Trophoblast cell (in vitro differentiated cells and primary cell): ENCODE measurements at regions not wholly inside any gene's neighbourhood (a gene's known extent, or its start where the extent isn't known, plus 50 kb on each side); places are given as distances from the start of the nearest gene placed in this dataset.

ENCODE experiments used
- DNase-seq, 2 donors: peaks; one replicate each; pipeline ENCODE4 v3.0.0-alpha.2; 2016
- H2AFZ ChIP-seq: 2 replicates; pipeline ENCODE4 v1.6.1; 2013; ENCODE audit warnings: low read length, moderate library complexity, mild to moderate bottlenecking; ENCODE audit not compliant: insufficient read depth, poor library complexity
- H2AK5ac ChIP-seq: 2 replicates; pipeline ENCODE4 v1.6.1; 2013; ENCODE audit warnings: mild to moderate bottlenecking, low read length
- H2BK120ac ChIP-seq: 2 replicates; pipeline ENCODE4 v1.6.1; 2013; ENCODE audit warnings: low read length, mild to moderate bottlenecking, moderate library complexity; ENCODE audit not compliant: insufficient read depth, poor library complexity
- H2BK12ac ChIP-seq: 2 replicates; pipeline ENCODE4 v1.6.1; 2013; ENCODE audit warnings: mild to moderate bottlenecking, low read length, moderate library complexity
- H2BK5ac ChIP-seq: 2 replicates; pipeline ENCODE4 v1.6.1; 2013; ENCODE audit warnings: low read length, low read depth, moderate library complexity, mild to moderate bottlenecking; ENCODE audit not compliant: poor library complexity
- H3K14ac ChIP-seq: 2 replicates; pipeline ENCODE4 v1.6.1; 2013; ENCODE audit warnings: mild to moderate bottlenecking, low read length
- H3K18ac ChIP-seq: 2 replicates; pipeline ENCODE4 v1.6.1; 2013; ENCODE audit warnings: mild to moderate bottlenecking, low read length
- H3K23ac ChIP-seq: 2 replicates; pipeline ENCODE4 v1.6.1; 2013; ENCODE audit warnings: low read length
- H3K27ac ChIP-seq: 2 replicates; pipeline ENCODE4 v1.5.1; 2013; ENCODE audit warnings: low read depth, mild to moderate bottlenecking, inconsistent platforms, low read length, moderate library complexity
- H3K27me3 ChIP-seq: 2 replicates; pipeline ENCODE4 v1.6.1; 2013; ENCODE audit warnings: inconsistent platforms, mild to moderate bottlenecking, low read length, moderate library complexity; ENCODE audit not compliant: insufficient read depth
- H3K36me3 ChIP-seq, 2 experiments: 1 replicate in 1 of 2; 2 replicates in 1 of 2; pipeline ENCODE4 v1.6.1; 2013; ENCODE audit warnings: low read length in 2 of 2, mild to moderate bottlenecking in 2 of 2, moderate library complexity in 1 of 2; ENCODE audit not compliant: insufficient read depth in 2 of 2, control insufficient read depth in 1 of 2
- H3K4ac ChIP-seq: 2 replicates; pipeline ENCODE4 v1.6.1; 2013; ENCODE audit warnings: low read depth, mild to moderate bottlenecking, low read length, moderate library complexity
- H3K4me1 ChIP-seq, 2 experiments: 1 replicate in 1 of 2; 2 replicates in 1 of 2; pipeline ENCODE4 v1.6.1; 2013; ENCODE audit warnings: low read length in 2 of 2, mild to moderate bottlenecking in 2 of 2, moderate library complexity in 1 of 2; ENCODE audit not compliant: insufficient read depth in 2 of 2, control insufficient read depth in 1 of 2
- H3K4me2 ChIP-seq: 2 replicates; pipeline ENCODE4 v1.6.1; 2013; ENCODE audit warnings: inconsistent platforms, mild to moderate bottlenecking, low read length, moderate library complexity
- H3K4me3 ChIP-seq: 2 replicates; pipeline ENCODE4 v1.5.1; 2013; ENCODE audit warnings: mild to moderate bottlenecking, low read depth, low read length, inconsistent platforms
- H3K79me1 ChIP-seq: one replicate; pipeline ENCODE4 v1.6.1; 2013; ENCODE audit warnings: low read length
- H3K79me2 ChIP-seq: 2 replicates; pipeline ENCODE4 v1.6.1; 2013; ENCODE audit warnings: low read length, mild to moderate bottlenecking; ENCODE audit not compliant: control insufficient read depth, insufficient read depth, poor library complexity
- H3K9ac ChIP-seq: 2 replicates; pipeline ENCODE4 v1.6.1; 2013; ENCODE audit warnings: mild to moderate bottlenecking, low read length
- H3K9me3 ChIP-seq: 2 replicates; pipeline ENCODE4 v1.6.1; 2013; ENCODE audit warnings: low read depth, mild to moderate bottlenecking, control low read depth, inconsistent platforms, low read length; ENCODE audit not compliant: insufficient read depth
- H4K12ac ChIP-seq: 2 replicates; pipeline ENCODE4 v1.6.1; 2013; ENCODE audit warnings: low read depth, mild to moderate bottlenecking, low read length, moderate library complexity
- H4K8ac ChIP-seq: 2 replicates; pipeline ENCODE4 v1.6.1; 2013; ENCODE audit warnings: low read depth, mild to moderate bottlenecking, low read length, moderate library complexity
- H4K91ac ChIP-seq: one replicate; pipeline ENCODE4 v1.6.1; 2013; ENCODE audit warnings: low read depth, mild to moderate bottlenecking, low read length, moderate library complexity
- WGBS: extraction: QIAGEN DNeasy Blood & Tissue Kit; methylation state at CpG from one replicate; pipeline ENCODE4 v1.1.7; 2013; ENCODE audit warnings: missing lambda C conversion rate; ENCODE audit not compliant: insufficient read length, insufficient coverage; ENCODE audit errors: extremely low coverage; 5-methylcytosine and 5-hydroxymethylcytosine counted together

- no peak for DNase-seq
- no CpG with 5 or more reads among the region's 26 CpGs for WGBS
- H3K27ac ChIP-seq, result no peak overlapping the region
- H2BK12ac ChIP-seq, result no peak overlapping the region
- no peaks in the 10 kb centered on the region for H3K79me1 ChIP-seq
- H3K27me3 ChIP-seq, result no peaks in the 10 kb centered on the region
- no peak overlapping the region for H2BK120ac ChIP-seq
- H3K4me3 ChIP-seq, result no peak overlapping the region
- H3K9ac ChIP-seq, result no peak overlapping the region
- H4K12ac ChIP-seq, result no peak overlapping the region
- H2AFZ ChIP-seq, result no peak overlapping the region
- no peaks in the 10 kb centered on the region for H3K79me2 ChIP-seq
- no peak overlapping the region for H3K23ac ChIP-seq
- no peak overlapping the region for H4K8ac ChIP-seq
- H3K4me1 ChIP-seq, result no peaks in the 10 kb centered on the region
- H3K4ac ChIP-seq, result no peak overlapping the region
- H3K9me3 ChIP-seq, result peaks cover 7% of the 10 kb centered on the region
- H3K4me2 ChIP-seq, result no peak overlapping the region
- no peak overlapping the region for H4K91ac ChIP-seq
- no peak overlapping the region for H3K14ac ChIP-seq
- H2AK5ac ChIP-seq, result no peak overlapping the region
- no peak overlapping the region for H3K18ac ChIP-seq
- H2BK5ac ChIP-seq, result no peak overlapping the region
- H3K36me3 ChIP-seq, result no peaks in the 10 kb centered on the region
Observed at GRCh38 chr22:49640366-49641095, 187.1 kb downstream of the BRD1 start.

GRCh38 chr22:49639956-49640355, 187.7 kb downstream of the BRD1 start:
- H3K18ac ChIP-seq, result no peak overlapping the region
- H4K12ac ChIP-seq, result no peak overlapping the region
- peaks cover 7% of the 10 kb centered on the region for H3K9me3 ChIP-seq
- no peak for DNase-seq
- H2AK5ac ChIP-seq, result no peak overlapping the region
- no peak overlapping the region for H3K9ac ChIP-seq
- no peak overlapping the region for H2AFZ ChIP-seq
- H2BK12ac ChIP-seq, result no peak overlapping the region
- H3K27ac ChIP-seq, result no peak overlapping the region
- H3K4me3 ChIP-seq, result no peak overlapping the region
- H2BK120ac ChIP-seq, result no peak overlapping the region
- H3K27me3 ChIP-seq, result no peaks in the 10 kb centered on the region
- no peaks in the 10 kb centered on the region for H3K79me1 ChIP-seq
- H3K79me2 ChIP-seq, result no peaks in the 10 kb centered on the region
- no peak overlapping the region for H4K91ac ChIP-seq
- no CpG with 5 or more reads among the region's 12 CpGs for WGBS
- H3K4me2 ChIP-seq, result no peak overlapping the region
- H3K23ac ChIP-seq, result no peak overlapping the region
- no peak overlapping the region for H2BK5ac ChIP-seq
- H3K14ac ChIP-seq, result no peak overlapping the region
- H3K36me3 ChIP-seq, result no peaks in the 10 kb centered on the region
- H3K4ac ChIP-seq, result no peak overlapping the region
- no peak overlapping the region for H4K8ac ChIP-seq
- no peaks in the 10 kb centered on the region for H3K4me1 ChIP-seq

DNA sequence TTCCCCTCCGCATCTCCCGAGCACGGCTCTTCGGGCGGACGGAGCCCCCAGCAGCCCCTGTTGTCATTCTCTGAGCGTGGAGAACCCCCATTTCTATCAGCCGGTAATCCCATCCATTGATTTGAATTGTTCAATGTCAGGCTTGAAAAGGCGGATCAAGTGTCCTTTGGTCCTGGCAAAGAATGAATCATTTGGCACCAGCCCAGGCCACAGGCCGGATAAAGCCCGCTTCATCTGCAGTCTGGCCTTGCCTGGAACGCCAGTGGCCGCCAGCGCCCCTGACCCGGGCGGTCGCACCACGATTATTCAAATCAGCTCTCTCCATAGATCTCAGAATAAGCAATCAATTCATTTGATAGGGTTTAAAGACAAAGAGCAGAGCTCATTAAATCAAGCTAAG, 188.9 kb downstream of the BRD1 start:
- Histone ChIP-seq H3K79me2 (no peaks in the 10 kb centered on the region), H4K8ac (no peak overlapping the region), H2BK12ac (no peak overlapping the region), H3K9me3 (peaks cover 5% of the 10 kb centered on the region), H2BK120ac (no peak overlapping the region), H2AK5ac (no peak overlapping the region), H3K79me1 (no peaks in the 10 kb centered on the region), H3K14ac (no peak overlapping the region), H3K4me2 (no peak overlapping the region), H3K4me1 (no peaks in the 10 kb centered on the region), H4K12ac (no peak overlapping the region), H3K4me3 (no peak overlapping the region), H3K9ac (no peak overlapping the region), H3K27ac (no peak overlapping the region), H2AFZ (no peak overlapping the region), H3K36me3 (no peaks in the 10 kb centered on the region), H4K91ac (no peak overlapping the region), H3K27me3 (no peaks in the 10 kb centered on the region), H3K23ac (no peak overlapping the region), H2BK5ac (no peak overlapping the region), H3K4ac (no peak overlapping the region), H3K18ac (no peak overlapping the region)
- DNase-seq, result no peak
- WGBS, result no CpG with 5 or more reads among the region's 18 CpGs

GRCh38 chr22:49638001-49638400, 189.7 kb downstream of the BRD1 start:
- H4K8ac ChIP-seq, result no peak overlapping the region
- H3K79me2 ChIP-seq, result no peaks in the 10 kb centered on the region
- no peak overlapping the region for H2BK5ac ChIP-seq
- H3K79me1 ChIP-seq, result no peaks in the 10 kb centered on the region
- H2AK5ac ChIP-seq, result no peak overlapping the region
- H2AFZ ChIP-seq, result no peak overlapping the region
- no peak overlapping the region for H2BK12ac ChIP-seq
- H3K9me3 ChIP-seq, result peaks cover 5% of the 10 kb centered on the region
- no peak overlapping the region for H3K23ac ChIP-seq
- no peak overlapping the region for H3K14ac ChIP-seq
- no peaks in the 10 kb centered on the region for H3K4me1 ChIP-seq
- no peak overlapping the region for H4K12ac ChIP-seq
- H3K36me3 ChIP-seq, result no peaks in the 10 kb centered on the region
- no peak overlapping the region for H4K91ac ChIP-seq
- no CpG with 5 or more reads among the region's 17 CpGs for WGBS
- H3K27me3 ChIP-seq, result no peaks in the 10 kb centered on the region
- no peak overlapping the region for H3K18ac ChIP-seq
- no peak overlapping the region for H3K4ac ChIP-seq
- no peak overlapping the region for H2BK120ac ChIP-seq
- no peak for DNase-seq
- no peak overlapping the region for H3K27ac ChIP-seq
- no peak overlapping the region for H3K4me3 ChIP-seq
- H3K9ac ChIP-seq, result no peak overlapping the region
- no peak overlapping the region for H3K4me2 ChIP-seq
